MM.1S (cell line): ENCODE measurements at regions not wholly inside any gene's neighbourhood (a gene's known extent, or its start where the extent isn't known, plus 50 kb on each side); places are given as distances from the start of the nearest gene placed in this dataset.

Experiments
- DNase-seq: peaks from one replicate; pipeline ENCODE4 v3.0.0-alpha.2; 2015
- H2AFZ ChIP-seq: fragments of 300-600 bp; sonication (generic); 2 replicates; pipeline ENCODE4 v1.6.0; 2016; ENCODE audit warnings: antibody characterized with exemption, low read length
- H3F3A ChIP-seq: fragments of 300-600 bp; sonication (generic); 2 replicates; pipeline ENCODE4 v1.6.1; 2016; ENCODE audit warnings: mild to moderate bottlenecking, antibody characterized with exemption, low read length, moderate library complexity, mixed read lengths; ENCODE audit not compliant: insufficient read depth
- H3K27ac ChIP-seq: fragments of 300-600 bp; sonication (generic); 2 replicates; pipeline ENCODE4 v1.5.1; 2016; ENCODE audit warnings: mild to moderate bottlenecking, low read length
- H3K27me3 ChIP-seq: fragments of 300-600 bp; sonication (generic); replicated peaks from 2 replicates; pipeline ENCODE4 v1.6.0; 2016; ENCODE audit warnings: low read length; ENCODE audit not compliant: insufficient read depth
- H3K36me3 ChIP-seq: fragments of 300-600 bp; sonication (generic); replicated peaks from 2 replicates; pipeline ENCODE4 v1.6.1; 2016; ENCODE audit warnings: mild to moderate bottlenecking, low read length, mixed read lengths; ENCODE audit not compliant: insufficient read depth
- H3K4me1 ChIP-seq: fragments of 300-600 bp; sonication (generic); 2 replicates; pipeline ENCODE4 v1.6.1; 2016; ENCODE audit warnings: low read length, mixed read lengths
- H3K4me2 ChIP-seq: fragments of 300-600 bp; sonication (generic); 2 replicates; pipeline ENCODE4 v1.6.0; 2016; ENCODE audit warnings: low read depth, low read length
- H3K4me3 ChIP-seq: fragments of 300-600 bp; sonication (generic); 2 replicates; pipeline ENCODE4 v1.5.1; 2016; ENCODE audit warnings: low read length, mixed read lengths
- H3K79me2 ChIP-seq: fragments of 300-600 bp; sonication (generic); 2 replicates; pipeline ENCODE4 v1.6.1; 2016; ENCODE audit warnings: mixed run types, low read length, mixed read lengths
- H3K9ac ChIP-seq: fragments of 300-600 bp; sonication (generic); 2 replicates; pipeline ENCODE4 v1.6.1; 2016; ENCODE audit warnings: low read length, mixed read lengths
- H3K9me2 ChIP-seq: fragments of 300-600 bp; sonication (generic); replicated peaks from 2 replicates; pipeline ENCODE4 v1.6.1; 2016; ENCODE audit warnings: mild to moderate bottlenecking, low read length, mixed read lengths; ENCODE audit not compliant: insufficient read depth
- H3K9me3 ChIP-seq: fragments of 300-600 bp; sonication (generic); replicated peaks from 2 replicates; pipeline ENCODE4 v1.6.1; 2016; ENCODE audit warnings: mild to moderate bottlenecking, low read length, mixed read lengths; ENCODE audit not compliant: insufficient read depth
- H4K20me1 ChIP-seq: fragments of 300-600 bp; sonication (generic); 2 replicates; pipeline ENCODE4 v1.6.1; 2016; ENCODE audit warnings: mild to moderate bottlenecking, low read length, moderate library complexity, mixed read lengths; ENCODE audit not compliant: insufficient read depth
- EZH2 ChIP-seq: fragments of 300-600 bp; sonication (generic); optimal IDR thresholded peaks from 2 replicates; pipeline ENCODE3; 2017; ENCODE audit warnings: low read depth, mild to moderate bottlenecking, antibody characterized with exemption, low read length, mixed read lengths
- EZH2phosphoT487 ChIP-seq: fragments of 300-600 bp; sonication (generic); IDR thresholded peaks from 2 replicates; pipeline ENCODE4 v1.6.1; 2018; ENCODE audit warnings: antibody characterized with exemption, low read length
- TF ChIP-seq, protein P1 (sequence below): fragments of 300-600 bp; sonication (generic); IDR thresholded peaks from 2 replicates; pipeline ENCODE4 v1.5.1; 2016; ENCODE audit warnings: antibody characterized with exemption, low read length, mixed read lengths

DNA sequence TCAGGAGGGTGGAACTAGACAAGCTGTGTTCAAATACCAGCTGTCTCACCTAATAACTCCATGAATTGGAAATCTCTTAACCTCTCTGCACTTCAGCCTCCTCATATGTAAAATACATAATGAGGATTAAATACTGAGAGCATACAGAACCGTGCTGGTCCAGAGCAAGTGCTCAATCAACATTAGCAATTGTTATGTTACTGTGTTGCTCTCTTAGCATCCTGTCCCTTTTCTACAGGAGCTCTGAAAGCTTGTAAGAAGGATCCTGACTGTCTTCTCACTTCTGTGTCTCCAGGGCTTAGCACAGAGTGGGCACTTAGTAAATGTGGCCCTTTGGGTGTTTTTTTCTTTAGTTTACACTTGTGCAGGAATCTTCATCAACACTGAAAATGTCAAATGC, 1456.1 kb upstream of the IGFBP7 start:
- H3K4me2 ChIP-seq = no peak overlapping the region
- TF ChIP-seq EZH2phosphoT487 (no peak), EZH2 (no peak)
- TF ChIP-seq, protein P1, sequence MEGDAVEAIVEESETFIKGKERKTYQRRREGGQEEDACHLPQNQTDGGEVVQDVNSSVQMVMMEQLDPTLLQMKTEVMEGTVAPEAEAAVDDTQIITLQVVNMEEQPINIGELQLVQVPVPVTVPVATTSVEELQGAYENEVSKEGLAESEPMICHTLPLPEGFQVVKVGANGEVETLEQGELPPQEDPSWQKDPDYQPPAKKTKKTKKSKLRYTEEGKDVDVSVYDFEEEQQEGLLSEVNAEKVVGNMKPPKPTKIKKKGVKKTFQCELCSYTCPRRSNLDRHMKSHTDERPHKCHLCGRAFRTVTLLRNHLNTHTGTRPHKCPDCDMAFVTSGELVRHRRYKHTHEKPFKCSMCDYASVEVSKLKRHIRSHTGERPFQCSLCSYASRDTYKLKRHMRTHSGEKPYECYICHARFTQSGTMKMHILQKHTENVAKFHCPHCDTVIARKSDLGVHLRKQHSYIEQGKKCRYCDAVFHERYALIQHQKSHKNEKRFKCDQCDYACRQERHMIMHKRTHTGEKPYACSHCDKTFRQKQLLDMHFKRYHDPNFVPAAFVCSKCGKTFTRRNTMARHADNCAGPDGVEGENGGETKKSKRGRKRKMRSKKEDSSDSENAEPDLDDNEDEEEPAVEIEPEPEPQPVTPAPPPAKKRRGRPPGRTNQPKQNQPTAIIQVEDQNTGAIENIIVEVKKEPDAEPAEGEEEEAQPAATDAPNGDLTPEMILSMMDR = no peak

DNA sequence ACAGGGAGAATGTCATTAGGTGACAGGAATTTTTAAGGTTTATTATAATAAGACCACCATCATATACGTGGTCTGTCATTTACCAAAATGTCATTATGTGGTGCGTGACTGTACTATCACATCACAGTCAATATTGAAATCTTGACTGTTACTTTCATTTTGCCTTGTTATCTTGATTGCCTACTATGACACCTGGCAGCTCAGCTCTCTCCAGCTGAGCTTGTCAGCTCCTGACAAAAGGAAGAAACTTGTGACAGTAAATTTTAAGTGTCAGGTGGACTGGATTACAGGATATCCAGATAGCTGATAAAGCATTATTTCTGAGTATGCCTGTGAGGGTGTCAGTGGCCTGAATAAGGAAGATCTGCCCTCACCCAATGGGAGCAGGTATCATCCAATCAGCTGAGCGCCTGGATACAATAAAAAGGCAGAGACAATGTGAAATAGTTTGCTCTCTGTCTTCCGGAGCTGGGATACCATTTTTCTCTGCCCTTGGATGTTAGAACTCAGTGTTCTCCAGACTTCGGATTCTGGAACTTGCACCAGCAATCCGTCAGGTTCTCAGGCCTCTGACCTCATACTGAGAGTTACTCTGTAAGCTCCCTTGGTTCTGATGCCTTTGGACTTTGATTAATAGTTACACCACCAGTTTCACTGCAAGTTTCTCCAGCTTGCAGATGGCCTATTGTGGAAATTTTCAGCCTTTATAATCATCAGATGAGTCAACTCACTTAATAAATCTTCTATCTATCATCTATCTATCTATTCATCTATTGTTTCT, 1454.7 kb upstream of the IGFBP7 start:
- H3K27me3 ChIP-seq = no peaks in the 10 kb centered on the region
- DNase-seq = peak; percentile 34
- no peaks in the 10 kb centered on the region for H3K36me3 ChIP-seq
- no peaks in the 10 kb centered on the region for H3F3A ChIP-seq
- H3K9me3 ChIP-seq = no peaks in the 10 kb centered on the region
- TF ChIP-seq, protein P1 = no peak
- TF ChIP-seq EZH2 (no peak), EZH2phosphoT487 (no peak)
- H4K20me1 ChIP-seq = no peaks in the 10 kb centered on the region
- H3K79me2 ChIP-seq = no peaks in the 10 kb centered on the region
- no peak overlapping the region for H3K9ac ChIP-seq
- H3K27ac ChIP-seq = no peak overlapping the region
- H3K4me2 ChIP-seq = no peak overlapping the region
- H3K4me3 ChIP-seq = no peak overlapping the region
- H2AFZ ChIP-seq = no peak overlapping the region
- no peaks in the 10 kb centered on the region for H3K4me1 ChIP-seq
- H3K9me2 ChIP-seq = no peaks in the 10 kb centered on the region

More for the DNA sequence above, 1456.1 kb upstream of the IGFBP7 start:
- H3K4me3 ChIP-seq = no peak overlapping the region
- no peaks in the 10 kb centered on the region for H3K36me3 ChIP-seq
- H3F3A ChIP-seq = no peaks in the 10 kb centered on the region
- no peak overlapping the region for H2AFZ ChIP-seq
- H3K9me2 ChIP-seq = no peaks in the 10 kb centered on the region
- H3K27me3 ChIP-seq = no peaks in the 10 kb centered on the region
- no peaks in the 10 kb centered on the region for H4K20me1 ChIP-seq
- no peaks in the 10 kb centered on the region for H3K9me3 ChIP-seq
- H3K79me2 ChIP-seq = no peaks in the 10 kb centered on the region
- no peak overlapping the region for H3K27ac ChIP-seq
- no peaks in the 10 kb centered on the region for H3K4me1 ChIP-seq
- no peak for DNase-seq
- H3K9ac ChIP-seq = no peak overlapping the region

DNA sequence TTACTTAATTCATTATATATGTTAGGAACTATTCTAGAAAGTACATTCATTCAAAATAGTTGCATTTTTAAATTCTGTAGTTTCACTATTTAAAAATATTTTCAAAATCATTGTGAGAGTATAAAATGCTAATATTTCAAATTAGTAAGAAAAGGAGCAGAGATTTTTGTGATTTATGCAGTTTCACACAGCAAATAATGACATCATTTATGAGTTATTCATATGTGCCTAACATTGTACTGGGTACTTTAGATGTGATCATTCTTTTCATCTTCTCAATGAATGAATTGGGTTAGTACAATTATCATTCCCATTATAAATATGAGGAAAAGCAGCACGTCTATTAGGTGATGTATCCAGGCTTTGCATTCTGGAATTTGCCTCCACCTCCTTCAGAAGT, 1451.0 kb upstream of the IGFBP7 start:
- no peaks in the 10 kb centered on the region for H4K20me1 ChIP-seq
- H3K4me3 ChIP-seq = no peak overlapping the region
- H3K36me3 ChIP-seq = no peaks in the 10 kb centered on the region
- H3K9ac ChIP-seq = no peak overlapping the region
- no peak overlapping the region for H3K4me2 ChIP-seq
- no peaks in the 10 kb centered on the region for H3K27me3 ChIP-seq
- H3K9me2 ChIP-seq = no peaks in the 10 kb centered on the region
- H3K9me3 ChIP-seq = no peaks in the 10 kb centered on the region
- H3F3A ChIP-seq = no peaks in the 10 kb centered on the region
- H2AFZ ChIP-seq = no peak overlapping the region
- TF ChIP-seq, protein P1 = no peak
- TF ChIP-seq EZH2phosphoT487 (no peak), EZH2 (no peak)
- DNase-seq = no peak
- H3K79me2 ChIP-seq = no peaks in the 10 kb centered on the region
- no peaks in the 10 kb centered on the region for H3K4me1 ChIP-seq
- H3K27ac ChIP-seq = no peak overlapping the region
